Stromal cell of bone marrow (primary cell): ENCODE measurements at regions not wholly inside any gene's neighbourhood (a gene's known extent, or its start where the extent isn't known, plus 50 kb on each side); places are given as distances from the start of the nearest gene placed in this dataset.
"Not testable (repeated sequence)": the region's sequence is repeated elsewhere in the genome, so short reads cannot be mapped to it uniquely, and the experiment has no call there.

Experiments
- DNase-seq: peaks from one replicate; pipeline ENCODE4 v3.0.0-alpha.2; 2012; ENCODE audit warnings: low read depth

GRCh38 chr15:95760508-95760907 lies 570.0 kb upstream of the NR2F2 start:
- DNase-seq = no peak

- no peak for DNase-seq
Measured at GRCh38 chr15:95761501-95762165, 568.9 kb upstream of the NR2F2 start.

GRCh38 chr15:95763426-95763825 lies 567.1 kb upstream of the NR2F2 start:
- DNase-seq = no peak

GRCh38 chr15:95765161-95765560 lies 565.3 kb upstream of the NR2F2 start:
- no peak for DNase-seq

GRCh38 chr15:95770196-95770595 lies 560.3 kb upstream of the NR2F2 start:
- no peak for DNase-seq

- DNase-seq = no peak
Measured at GRCh38 chr15:95772982-95773381, 557.5 kb upstream of the NR2F2 start.

GRCh38 chr15:95784508-95784907 lies 546.0 kb upstream of the NR2F2 start:
- no peak for DNase-seq

- not testable (repeated sequence) for DNase-seq
Measured at GRCh38 chr15:95785276-95785675, 545.2 kb upstream of the NR2F2 start.

GRCh38 chr15:95793231-95793630 lies 537.3 kb upstream of the NR2F2 start:
- no peak for DNase-seq

GRCh38 chr15:95795386-95795785 lies 535.1 kb upstream of the NR2F2 start:
- DNase-seq = no peak

- DNase-seq = peak; percentile 80
Measured at GRCh38 chr15:95799286-95800200, 531.0 kb upstream of the NR2F2 start.

GRCh38 chr15:95804484-95804883 lies 526.0 kb upstream of the NR2F2 start:
- DNase-seq = no peak

GRCh38 chr15:95812491-95812890 lies 518.0 kb upstream of the NR2F2 start:
- peak; percentile 3 for DNase-seq

GRCh38 chr15:95814908-95815307 lies 515.6 kb upstream of the NR2F2 start:
- DNase-seq = no peak

GRCh38 chr15:95816591-95816990 lies 513.9 kb upstream of the NR2F2 start:
- DNase-seq = no peak

- DNase-seq = no peak
Measured at GRCh38 chr15:95822961-95823360, 507.5 kb upstream of the NR2F2 start.

GRCh38 chr15:95825208-95825607 lies 505.3 kb upstream of the NR2F2 start:
- DNase-seq = no peak

- DNase-seq = no peak
Measured at GRCh38 chr15:95825671-95826411, 504.7 kb upstream of the NR2F2 start.

- DNase-seq = no peak
Measured at GRCh38 chr15:95826412-95827195, 503.9 kb upstream of the NR2F2 start.

- no peak for DNase-seq
Measured at GRCh38 chr15:95829062-95829461, 501.4 kb upstream of the NR2F2 start.

- DNase-seq = no peak
Measured at GRCh38 chr15:95830281-95830680, 500.2 kb upstream of the NR2F2 start.

GRCh38 chr15:95832668-95833067 lies 497.8 kb upstream of the NR2F2 start:
- DNase-seq = no peak
